Amniotic epithelial cell (primary cell): ENCODE measurements at regions not wholly inside any gene's neighbourhood (a gene's known extent, or its start where the extent isn't known, plus 50 kb on each side); places are given as distances from the start of the nearest gene placed in this dataset.
A peak's percentile ranks its signal among the peaks of the same experiment; 100 is the strongest.
"Not testable (repeated sequence)": the region's sequence is repeated elsewhere in the genome, so short reads cannot be mapped to it uniquely, and the experiment has no call there.

Experiments used
- DNase-seq: peaks from one replicate; pipeline ENCODE4 v3.0.0-alpha.2; 2010; ENCODE audit warnings: low read depth

DNA sequence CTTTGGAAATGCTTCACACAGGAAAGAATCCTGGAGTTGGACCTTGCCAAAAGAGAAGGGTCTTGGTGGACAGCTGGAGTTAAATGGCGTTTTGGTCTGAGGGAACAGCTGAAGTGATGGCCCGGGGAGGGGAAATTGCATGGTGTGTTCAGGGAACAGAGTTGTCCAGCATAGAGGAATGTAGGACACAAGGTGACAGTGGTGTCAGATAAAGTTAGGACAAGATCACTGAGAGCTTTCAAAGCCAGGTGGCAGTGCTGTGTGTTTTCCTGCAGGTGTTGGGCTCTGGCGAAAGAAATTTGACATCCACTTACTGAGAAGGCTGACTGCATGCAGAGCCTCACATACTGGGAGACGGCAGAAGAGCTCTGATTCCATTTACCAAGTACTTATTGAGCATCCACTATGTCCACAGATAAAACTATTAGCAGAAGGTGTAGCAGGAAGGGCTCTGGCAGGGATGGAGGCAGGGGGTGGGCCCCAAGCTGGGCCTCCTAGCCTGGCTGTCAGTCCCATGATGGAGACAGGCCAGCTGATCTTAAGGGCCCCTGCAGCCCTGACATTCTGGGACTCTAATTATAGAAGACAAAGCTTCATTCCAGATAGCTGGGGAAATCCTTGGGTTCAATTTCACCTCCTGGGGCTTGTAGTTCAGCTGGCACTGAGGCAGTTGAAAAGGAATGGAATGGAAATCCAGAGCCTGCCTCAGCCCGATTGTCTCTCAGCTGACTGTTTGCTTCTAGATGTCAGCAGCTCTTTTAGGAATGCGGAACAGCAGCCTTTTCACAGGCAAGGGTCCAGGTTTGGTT, 150.2 kb upstream of the MAMLD1 start:
- DNase-seq: no peak

GRCh38 chrX:150213481-150214030, 149.6 kb upstream of the MAMLD1 start:
- DNase-seq: no peak

DNA sequence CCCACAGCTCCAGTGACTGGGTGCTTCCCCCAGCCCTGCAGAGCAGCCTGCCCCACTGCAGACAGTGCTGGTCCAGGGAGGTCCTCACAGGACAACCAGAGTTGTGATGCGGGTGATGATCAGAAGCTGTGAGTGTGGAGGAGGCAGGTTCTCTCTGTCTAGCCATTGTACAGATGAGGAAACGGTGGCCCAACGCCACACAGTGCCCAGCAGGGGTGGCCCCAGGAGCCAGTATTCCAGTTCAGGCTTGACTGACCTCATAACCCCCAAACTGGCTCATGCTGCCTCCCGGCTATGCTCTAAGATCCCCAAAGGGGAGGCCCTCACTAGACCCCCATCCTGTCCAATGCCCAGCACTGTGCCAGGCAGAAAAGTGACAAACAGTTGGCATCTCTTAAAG, 147.1 kb upstream of the MAMLD1 start:
- not testable (repeated sequence) for DNase-seq

DNA sequence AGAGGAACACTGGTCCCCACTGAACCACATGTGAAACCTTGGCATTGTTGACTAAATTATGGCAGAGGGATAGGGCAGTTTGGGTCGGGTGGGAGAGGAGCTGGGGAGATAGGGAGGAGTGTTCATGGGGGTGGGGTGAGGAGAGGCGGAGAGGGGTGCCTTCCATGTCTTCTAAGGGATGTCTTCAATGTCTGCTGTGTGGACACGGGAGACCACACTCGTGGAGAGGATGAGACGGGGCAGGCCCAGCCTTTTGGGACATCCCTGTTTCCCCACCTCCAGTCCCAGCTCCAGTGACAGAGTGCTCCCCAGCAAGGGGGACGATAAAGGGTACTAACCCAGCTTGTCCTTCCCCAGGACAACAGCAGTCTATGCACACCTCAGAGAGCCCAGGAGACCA, 146.4 kb upstream of the MAMLD1 start:
- no peak for DNase-seq

- DNase-seq: no peak
Observed at GRCh38 chrX:150217609-150218008, 145.5 kb upstream of the MAMLD1 start.

GRCh38 chrX:150219374-150220185, 143.5 kb upstream of the MAMLD1 start:
- peak; percentile 77 for DNase-seq

- DNase-seq: no peak
Observed at GRCh38 chrX:150223176-150224015, 139.7 kb upstream of the MAMLD1 start.

DNA sequence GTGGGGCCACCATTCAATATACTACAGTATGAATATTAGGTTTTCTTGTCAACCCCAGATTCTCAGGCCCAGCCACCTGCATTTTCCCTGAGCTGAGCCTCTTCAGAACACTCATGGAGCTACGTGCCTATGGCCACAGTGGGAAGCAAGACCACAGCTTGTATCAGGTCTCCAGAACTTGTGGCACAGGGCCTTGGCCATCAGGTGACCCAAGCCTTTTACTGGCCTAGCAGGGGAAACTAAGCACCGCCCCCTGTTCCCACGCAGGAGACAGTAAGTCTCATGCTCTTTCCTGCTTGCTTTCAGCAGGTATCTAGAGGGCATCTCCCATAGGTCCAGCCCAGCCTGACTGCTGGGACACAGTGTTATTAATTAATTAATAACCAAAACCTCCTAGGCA, 138.4 kb upstream of the MAMLD1 start:
- no peak for DNase-seq

GRCh38 chrX:150225266-150225665, 137.9 kb upstream of the MAMLD1 start:
- DNase-seq: no peak

DNA sequence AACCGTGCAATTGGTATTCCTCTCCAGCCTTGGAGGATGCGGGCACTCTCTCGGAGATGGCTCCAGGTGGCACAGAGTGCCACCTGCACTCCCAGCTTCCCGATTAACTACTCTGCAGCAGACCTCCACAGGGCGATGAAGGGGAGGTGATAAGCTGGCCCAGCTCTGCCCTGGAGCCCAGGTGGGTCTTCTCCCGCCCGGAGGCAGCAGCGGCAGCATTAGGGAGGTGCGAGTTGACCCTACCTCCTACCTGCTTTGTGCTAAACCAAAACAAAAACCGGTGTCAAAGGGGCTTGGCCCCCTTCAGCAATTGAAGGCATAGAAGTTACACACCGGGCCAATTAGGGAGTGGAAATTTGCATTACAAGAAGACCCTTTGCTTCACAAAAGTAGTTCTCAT, 137.4 kb upstream of the MAMLD1 start:
- DNase-seq: no peak

GRCh38 chrX:150226223-150226965, 136.7 kb upstream of the MAMLD1 start:
- DNase-seq: no peak

- no peak for DNase-seq
Observed at GRCh38 chrX:150227321-150227860, 135.7 kb upstream of the MAMLD1 start.

DNA sequence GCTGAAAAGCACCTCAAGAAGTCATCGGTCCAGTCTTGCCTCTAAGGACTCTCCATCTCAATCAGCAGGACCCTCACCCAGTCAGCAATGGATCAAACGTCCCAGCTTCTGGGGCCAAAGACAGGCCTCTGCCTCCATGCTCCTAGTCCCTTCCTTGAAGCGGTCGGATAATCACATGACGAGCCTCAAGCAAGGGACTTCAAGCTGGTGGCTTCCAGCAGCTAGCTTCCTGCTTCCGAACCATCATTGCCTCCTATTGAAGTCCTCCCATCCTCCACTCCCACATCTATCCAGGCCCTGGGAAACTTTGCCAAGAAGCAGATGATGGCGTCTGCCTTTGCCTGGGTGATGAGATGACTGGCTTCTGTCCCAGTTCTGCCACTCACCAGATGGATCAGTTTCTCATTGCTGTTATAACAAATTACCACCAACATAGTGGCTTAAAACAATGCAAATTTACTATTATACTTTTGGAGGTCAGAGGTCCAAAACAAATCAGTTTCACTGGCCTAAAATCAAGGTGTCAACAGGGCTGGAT, 135.2 kb upstream of the MAMLD1 start:
- no peak for DNase-seq

DNA sequence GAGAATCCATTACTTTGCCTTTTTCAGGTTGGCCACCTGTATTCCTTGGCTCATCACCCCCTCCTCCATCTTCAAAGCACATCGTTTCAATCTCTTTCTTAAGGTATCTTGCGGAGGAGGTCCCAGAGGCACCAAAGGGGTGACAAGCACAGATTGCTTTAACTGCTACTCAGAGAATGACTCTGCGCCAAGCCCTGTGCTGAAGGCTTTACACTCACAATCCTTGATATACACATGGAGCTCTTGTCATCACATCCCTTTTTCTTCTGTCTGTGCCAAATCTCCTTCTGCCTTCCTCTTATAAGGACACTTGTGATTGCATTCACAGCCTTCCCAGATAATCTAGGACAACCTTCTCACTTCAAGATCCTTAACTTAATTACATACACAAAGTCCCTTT, 134.7 kb upstream of the MAMLD1 start:
- no peak for DNase-seq

DNA sequence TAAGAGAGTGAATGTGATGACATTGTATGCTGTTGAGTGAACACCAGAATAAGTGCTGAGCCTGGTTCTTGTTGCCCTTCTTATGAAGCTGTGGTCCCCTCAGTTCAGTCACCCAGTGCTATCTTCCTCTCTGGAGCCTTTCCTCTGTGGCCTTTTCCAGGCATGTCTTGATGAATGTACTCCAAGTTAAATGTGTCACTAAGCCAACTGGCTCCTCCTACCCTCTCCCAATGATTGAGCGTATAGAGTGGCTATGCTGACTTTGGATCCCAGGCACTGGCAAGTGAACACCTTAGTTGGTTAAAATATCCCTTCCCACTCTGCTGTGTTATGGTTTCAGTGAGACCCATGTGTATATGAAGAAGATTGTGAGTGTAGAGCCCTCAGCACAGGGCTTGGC, 134.1 kb upstream of the MAMLD1 start:
- DNase-seq: no peak

DNA sequence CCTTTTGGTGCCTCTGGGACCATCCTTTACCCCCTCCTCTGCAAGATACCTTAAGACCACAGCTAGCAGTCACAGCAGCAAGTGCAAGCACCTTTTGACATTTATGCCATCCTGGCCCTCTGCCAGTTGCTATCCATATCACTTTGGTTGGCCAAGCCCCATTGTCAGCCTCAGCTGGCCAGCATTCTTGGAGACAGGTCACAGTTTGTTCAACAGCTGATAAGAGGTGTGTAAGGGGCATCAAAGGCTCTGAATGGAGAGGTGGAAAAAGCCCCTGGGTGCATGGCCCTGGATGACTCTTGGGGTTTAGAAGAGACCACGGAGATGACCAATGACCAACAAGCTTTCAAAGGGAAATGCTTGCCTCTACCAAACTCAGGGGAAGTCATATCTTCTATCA, 133.6 kb upstream of the MAMLD1 start:
- DNase-seq: no peak

GRCh38 chrX:150230952-150231351, 132.2 kb upstream of the MAMLD1 start:
- not testable (repeated sequence) for DNase-seq

GRCh38 chrX:150231368-150231767, 131.7 kb upstream of the MAMLD1 start:
- DNase-seq: not testable (repeated sequence)

DNA sequence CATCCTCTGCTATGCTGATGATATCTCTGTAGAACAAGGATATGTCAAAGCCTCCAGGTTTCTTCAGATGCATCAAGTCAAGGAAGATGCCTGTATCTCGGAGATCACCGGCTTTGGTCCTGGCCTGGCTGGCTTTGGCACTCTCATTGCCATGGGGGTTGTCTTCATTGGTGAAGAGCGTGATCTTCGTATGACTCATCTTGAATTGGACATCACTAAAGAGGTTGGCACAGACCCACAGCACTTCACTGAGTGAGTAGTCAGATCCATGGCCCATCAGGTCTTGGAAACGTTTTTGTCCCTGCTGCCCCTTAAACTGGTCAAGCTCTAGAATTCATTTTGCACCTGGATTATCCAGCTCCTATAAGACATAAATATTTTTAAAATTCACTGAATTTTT, 130.9 kb upstream of the MAMLD1 start:
- DNase-seq: not testable (repeated sequence)

GRCh38 chrX:150234126-150234525, 129.0 kb upstream of the MAMLD1 start:
- DNase-seq: peak; percentile 83

DNA sequence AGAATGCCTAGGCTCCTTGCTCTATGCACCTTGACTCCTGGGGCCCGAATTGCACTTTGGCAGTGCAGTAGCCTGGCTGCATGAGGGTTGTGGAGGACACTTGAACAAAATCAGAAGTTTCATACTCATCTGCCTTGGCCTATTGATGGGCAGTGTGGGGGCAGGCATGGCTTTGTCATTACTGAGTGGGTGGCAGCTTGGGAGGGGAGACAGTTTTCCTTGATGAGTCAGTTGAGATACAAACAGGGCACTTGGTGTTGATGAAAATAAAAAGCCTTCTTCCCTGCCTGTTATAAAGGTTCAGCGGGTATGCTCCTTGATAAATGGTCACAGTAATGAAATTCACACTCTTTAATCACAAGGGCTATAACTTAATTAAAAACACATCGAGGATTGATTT, 126.8 kb upstream of the MAMLD1 start:
- peak; percentile 16 for DNase-seq
